ENCODE measurements at regions not wholly inside any gene's neighbourhood (a gene's known extent, or its start where the extent isn't known, plus 50 kb on each side); places are given as distances from the start of the nearest gene placed in this dataset.

DNA sequence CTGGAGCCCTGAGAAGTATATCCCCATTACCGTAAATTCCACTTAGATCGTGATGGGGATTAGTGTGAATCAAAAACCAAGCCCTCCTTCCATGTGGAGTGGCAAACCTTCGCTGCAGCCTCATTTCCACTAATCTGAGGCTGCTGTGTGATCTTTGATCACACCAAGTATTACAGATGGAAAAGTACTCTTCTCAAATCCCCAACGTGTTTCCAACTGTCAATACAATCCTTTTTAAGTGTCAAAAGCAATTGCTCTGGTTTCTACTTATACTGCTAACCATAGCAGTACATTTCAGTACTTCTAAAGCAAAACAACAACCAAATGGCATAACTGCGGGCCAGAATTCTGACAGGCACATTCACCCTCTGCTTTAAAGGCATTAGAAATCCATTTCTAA lies 307.7 kb upstream of the ADAMTS16 start:
- TF ChIP-seq POLR2A (IDR thresholded peaks at IDR 0.05), result no peak
- TF ChIP-seq, protein P1, sequence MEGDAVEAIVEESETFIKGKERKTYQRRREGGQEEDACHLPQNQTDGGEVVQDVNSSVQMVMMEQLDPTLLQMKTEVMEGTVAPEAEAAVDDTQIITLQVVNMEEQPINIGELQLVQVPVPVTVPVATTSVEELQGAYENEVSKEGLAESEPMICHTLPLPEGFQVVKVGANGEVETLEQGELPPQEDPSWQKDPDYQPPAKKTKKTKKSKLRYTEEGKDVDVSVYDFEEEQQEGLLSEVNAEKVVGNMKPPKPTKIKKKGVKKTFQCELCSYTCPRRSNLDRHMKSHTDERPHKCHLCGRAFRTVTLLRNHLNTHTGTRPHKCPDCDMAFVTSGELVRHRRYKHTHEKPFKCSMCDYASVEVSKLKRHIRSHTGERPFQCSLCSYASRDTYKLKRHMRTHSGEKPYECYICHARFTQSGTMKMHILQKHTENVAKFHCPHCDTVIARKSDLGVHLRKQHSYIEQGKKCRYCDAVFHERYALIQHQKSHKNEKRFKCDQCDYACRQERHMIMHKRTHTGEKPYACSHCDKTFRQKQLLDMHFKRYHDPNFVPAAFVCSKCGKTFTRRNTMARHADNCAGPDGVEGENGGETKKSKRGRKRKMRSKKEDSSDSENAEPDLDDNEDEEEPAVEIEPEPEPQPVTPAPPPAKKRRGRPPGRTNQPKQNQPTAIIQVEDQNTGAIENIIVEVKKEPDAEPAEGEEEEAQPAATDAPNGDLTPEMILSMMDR (IDR thresholded peaks at IDR 0.05), result no peak

All from Peyer's patch (tissue), 4 donors.